ENCODE measurements at regions not wholly inside any gene's neighbourhood (a gene's known extent, or its start where the extent isn't known, plus 50 kb on each side); places are given as distances from the start of the nearest gene placed in this dataset.

GRCh38 chr5:17888155-17888554 is 253.9 kb downstream of the TAF11L14 start:
- TF ChIP-seq ZNF724P (CRISPR knock-in tag; IDR thresholded peaks at IDR 0.05; ENCODE audit: borderline replicate concordance) (no peak), ARNT (IDR thresholded peaks at IDR 0.05) (no peak), SMYD3 (CRISPR knock-in tag; IDR thresholded peaks at IDR 0.05) (no peak), ATF2 (CRISPR knock-in tag; IDR thresholded peaks at IDR 0.05) (no peak), ZNF577 (CRISPR knock-in tag; IDR thresholded peaks at IDR 0.05; ENCODE audit: borderline replicate concordance, low read depth) (no peak), HIVEP1 (CRISPR knock-in tag; IDR thresholded peaks at IDR 0.05) (no peak), KDM5A (IDR thresholded peaks at IDR 0.05; ENCODE audit: borderline replicate concordance, low read length) (no peak), ZNF547 (CRISPR knock-in tag; IDR thresholded peaks at IDR 0.05) (no peak), ZNF629 (CRISPR knock-in tag; conservative IDR thresholded peaks at IDR 0.05) (no peak), ZNF329 (CRISPR knock-in tag; IDR thresholded peaks at IDR 0.05; ENCODE audit: low read depth) (no peak), ZSCAN12 (CRISPR knock-in tag; IDR thresholded peaks at IDR 0.05) (no peak), CBFB (CRISPR knock-in tag; IDR thresholded peaks at IDR 0.05) (no peak)
- Histone ChIP-seq H3K79me2 (ENCODE audit: insufficient read depth, low read length) (no peaks in the 10 kb centered on the region), H3K27ac (ENCODE audit: extremely low read length, insufficient read depth, low read length) (no peak overlapping the region), H3K4me1 (ENCODE audit: insufficient read depth, low read length) (no peaks in the 10 kb centered on the region), H3K36me3 (replicated peaks in 1 of 2; ENCODE audit: control insufficient read depth in 1 of 2, insufficient read depth in 2 of 2, low read length in 2 of 2) (no peaks in the 10 kb centered on the region), H3K4me2 (ENCODE audit: low read depth, low read length) (no peak overlapping the region), H2AFZ (ENCODE audit: low read length) (no peak overlapping the region), H4K20me1 (ENCODE audit: insufficient read depth, low read length) (no peaks in the 10 kb centered on the region), H3K4me3 (replicated peaks in 1 of 3; ENCODE audit: insufficient read depth in 1 of 3, low read depth in 2 of 3, low read length in 3 of 3) (no peak overlapping the region), H3K27me3 (ENCODE audit: control insufficient read depth in 1 of 2, insufficient read depth in 2 of 2, low read length in 2 of 2) (no peaks in the 10 kb centered on the region), H3K9ac (ENCODE audit: insufficient read depth, low read depth, low read length) (no peak overlapping the region), H3K9me3 (ENCODE audit: low read length) (peaks cover 80% of the 10 kb centered on the region)
- ChIA-PET POLR2A (no interaction called here), CTCF (ENCODE audit: low intra/inter-chr PET ratio, low total read pairs) (no interaction called here)
- intact Hi-C loops (cut with micrococcal nuclease; ENCODE audit: unreplicated experiment) = no loop called here
- in situ Hi-C loops (cut with HindIII; ENCODE audit: extremely low pct_ligation_motif_present, low pct_unique_long_range_greater_than_20kb) = no loop called here
- no peak for DNase-seq (ENCODE audit: low spot score)
- no peak for ATAC-seq
- no peak for FAIRE-seq
- no TSS peak for BruUV-seq (replicated peaks)

Measured in HepG2 (cell line).